WI38 (cell line): ENCODE measurements at regions not wholly inside any gene's neighbourhood (a gene's known extent, or its start where the extent isn't known, plus 50 kb on each side); places are given as distances from the start of the nearest gene placed in this dataset.
"Not testable (repeated sequence)": the region's sequence is repeated elsewhere in the genome, so short reads cannot be mapped to it uniquely, and the experiment has no call there.

ENCODE experiments used
- H3K4me3 ChIP-seq: 2 replicates; pipeline ENCODE4 v1.5.1; 2011; ENCODE audit warnings: low read depth, mild to moderate bottlenecking, control low read depth, low read length
- CTCF ChIP-seq: IDR thresholded peaks from 2 replicates; pipeline ENCODE4 v1.5.1; 2012; ENCODE audit warnings: low read depth, mild to moderate bottlenecking, control low read depth, low read length

- no peak for TF ChIP-seq CTCF
- peak overlapping the region; percentile 30 for H3K4me3 ChIP-seq
Measured at GRCh38 chr6:81894788-81895271, 142.3 kb upstream of the TENT5A start.

- TF ChIP-seq CTCF = no peak
- peak overlapping the region; percentile 30 for H3K4me3 ChIP-seq
Measured at GRCh38 chr6:81894306-81894705, 141.8 kb upstream of the TENT5A start.

DNA sequence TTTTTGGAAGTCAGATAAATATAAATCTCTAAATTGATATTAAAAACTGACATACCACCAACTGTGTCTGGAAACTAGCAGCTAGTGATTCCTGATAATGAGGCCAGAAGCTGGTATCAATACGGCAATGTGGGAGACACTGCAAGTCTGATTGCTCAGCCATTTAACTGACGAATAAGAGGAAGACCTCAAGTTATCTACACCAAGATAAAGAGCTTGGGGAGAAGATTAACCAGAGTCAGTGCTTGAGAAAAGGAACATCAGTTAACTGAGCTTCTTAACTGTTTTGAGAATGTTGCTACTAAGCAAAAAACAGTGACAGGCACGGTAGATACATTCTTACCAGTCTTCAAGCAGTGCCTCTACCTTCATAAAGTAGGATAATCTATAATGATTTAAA is 140.4 kb upstream of the TENT5A start:
- no peak for TF ChIP-seq CTCF
- no peak overlapping the region for H3K4me3 ChIP-seq

DNA sequence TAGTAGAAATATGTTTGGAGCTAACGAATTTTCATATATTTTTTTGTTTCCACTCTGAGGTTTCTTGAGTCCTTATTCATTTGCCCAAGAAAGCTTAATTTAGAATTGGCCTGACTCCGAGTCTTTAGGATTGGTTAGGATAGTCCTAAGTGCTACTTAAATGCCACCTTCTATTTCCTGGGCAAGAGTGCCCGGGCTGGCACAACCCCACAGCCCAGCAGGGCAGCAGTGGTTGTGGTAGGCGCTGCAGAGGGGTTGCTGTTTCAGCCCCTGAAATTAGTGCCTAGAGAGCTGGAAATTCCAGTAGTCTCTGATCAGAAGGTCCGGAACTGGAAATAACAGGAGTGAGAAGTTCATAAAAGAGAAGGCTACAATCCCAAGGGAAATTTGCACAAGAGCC is 139.4 kb upstream of the TENT5A start:
- no peak for TF ChIP-seq CTCF

GRCh38 chr6:81890846-81891245 is 138.4 kb upstream of the TENT5A start:
- H3K4me3 ChIP-seq = no peak overlapping the region
- TF ChIP-seq CTCF = no peak

More for the DNA sequence above, 139.4 kb upstream of the TENT5A start:
- no peak overlapping the region for H3K4me3 ChIP-seq

DNA sequence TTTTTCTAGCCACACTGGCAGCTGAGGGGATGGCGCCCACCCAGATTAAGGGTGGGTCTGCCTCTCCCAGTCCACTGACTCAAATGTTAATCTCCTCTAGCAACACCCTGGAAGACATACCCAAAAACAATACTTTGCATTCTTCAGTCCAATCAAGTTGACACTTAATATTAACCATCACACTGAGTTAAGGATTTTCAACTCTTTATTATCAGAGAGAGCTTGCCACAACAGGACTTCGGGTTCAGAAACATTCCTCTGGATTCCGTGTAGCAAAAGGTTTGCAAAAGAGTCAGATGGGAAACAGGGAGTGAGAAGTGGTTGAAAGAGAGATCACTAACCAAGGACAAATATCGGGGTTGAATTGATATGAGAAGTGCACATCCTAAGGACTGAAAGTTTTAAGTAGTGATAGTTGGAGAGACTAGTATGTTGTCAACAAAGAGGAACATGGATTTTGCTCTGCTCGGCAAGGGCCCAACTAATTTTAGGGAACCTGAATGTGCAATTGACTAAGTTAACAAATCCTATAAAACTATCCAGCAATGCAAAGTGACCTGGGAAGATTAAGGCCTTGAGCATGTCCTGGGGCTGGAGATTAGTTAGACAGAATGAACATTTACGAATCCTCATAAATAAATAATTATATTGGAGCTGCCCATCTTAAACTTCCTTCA is 137.0 kb upstream of the TENT5A start:
- H3K4me3 ChIP-seq = no peak overlapping the region

GRCh38 chr6:81886909-81887308 is 134.4 kb upstream of the TENT5A start:
- H3K4me3 ChIP-seq = not testable (repeated sequence)

More for the DNA sequence above, 137.0 kb upstream of the TENT5A start:
- no peak for TF ChIP-seq CTCF

- no peak overlapping the region for H3K4me3 ChIP-seq
- TF ChIP-seq CTCF = no peak
Measured at GRCh38 chr6:81886157-81886556, 133.7 kb upstream of the TENT5A start.
